ENCODE measurements at regions not wholly inside any gene's neighbourhood (a gene's known extent, or its start where the extent isn't known, plus 50 kb on each side); places are given as distances from the start of the nearest gene placed in this dataset.

DNA sequence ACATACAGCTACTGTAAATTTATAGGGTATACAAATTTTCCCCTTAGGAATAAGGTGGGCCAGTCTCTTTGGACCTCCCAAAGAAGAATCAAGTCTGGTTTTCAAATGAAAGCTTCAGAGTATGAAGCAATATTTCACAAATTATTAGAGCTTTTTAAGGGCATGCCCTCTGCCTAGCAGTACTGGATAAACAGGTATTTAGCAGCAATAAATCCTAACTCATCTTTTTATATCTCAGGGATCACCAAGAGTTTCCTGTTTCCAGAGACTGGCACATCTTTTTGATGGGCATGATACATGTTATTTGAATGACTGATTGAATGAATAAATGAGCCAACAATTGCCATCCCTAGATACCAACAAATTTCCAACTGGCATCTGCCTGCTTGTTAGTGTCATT, 190.4 kb downstream of the NRIP1 start:
- ATAC-seq (ENCODE audit: poor library complexity) = no peak
- H3K27ac Mint-ChIP-seq = no peak overlapping the region
- intact Hi-C loops (cut with DNase I, micrococcal nuclease) = no loop called here
- no peaks in the 10 kb centered on the region for H3K27me3 Mint-ChIP-seq
- CTCF ChIA-PET = no interaction called here
- Histone ChIP-seq H3K27me3 (ENCODE audit: control insufficient read depth in 1 of 2, insufficient read depth in 2 of 2, low read length in 2 of 2) (no peaks in the 10 kb centered on the region), H3K4me1 (ENCODE audit: insufficient read depth, low read length) (no peaks in the 10 kb centered on the region), H3K4me3 (ENCODE audit: low read length) (no peak overlapping the region), H3K27ac (ENCODE audit: low read depth in 1 of 2, low read length in 2 of 2) (no peak overlapping the region), H3K36me3 (ENCODE audit: insufficient read depth, low read length) (no peaks in the 10 kb centered on the region), H3K9me3 (ENCODE audit: control insufficient read depth in 1 of 2, insufficient read depth in 1 of 2, low read length in 2 of 2) (no peaks in the 10 kb centered on the region)
- TF ChIP-seq, protein P1, sequence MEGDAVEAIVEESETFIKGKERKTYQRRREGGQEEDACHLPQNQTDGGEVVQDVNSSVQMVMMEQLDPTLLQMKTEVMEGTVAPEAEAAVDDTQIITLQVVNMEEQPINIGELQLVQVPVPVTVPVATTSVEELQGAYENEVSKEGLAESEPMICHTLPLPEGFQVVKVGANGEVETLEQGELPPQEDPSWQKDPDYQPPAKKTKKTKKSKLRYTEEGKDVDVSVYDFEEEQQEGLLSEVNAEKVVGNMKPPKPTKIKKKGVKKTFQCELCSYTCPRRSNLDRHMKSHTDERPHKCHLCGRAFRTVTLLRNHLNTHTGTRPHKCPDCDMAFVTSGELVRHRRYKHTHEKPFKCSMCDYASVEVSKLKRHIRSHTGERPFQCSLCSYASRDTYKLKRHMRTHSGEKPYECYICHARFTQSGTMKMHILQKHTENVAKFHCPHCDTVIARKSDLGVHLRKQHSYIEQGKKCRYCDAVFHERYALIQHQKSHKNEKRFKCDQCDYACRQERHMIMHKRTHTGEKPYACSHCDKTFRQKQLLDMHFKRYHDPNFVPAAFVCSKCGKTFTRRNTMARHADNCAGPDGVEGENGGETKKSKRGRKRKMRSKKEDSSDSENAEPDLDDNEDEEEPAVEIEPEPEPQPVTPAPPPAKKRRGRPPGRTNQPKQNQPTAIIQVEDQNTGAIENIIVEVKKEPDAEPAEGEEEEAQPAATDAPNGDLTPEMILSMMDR (IDR thresholded peaks at IDR 0.05) = no peak
- H3K4me1 Mint-ChIP-seq (ENCODE audit: low read depth) = no peaks in the 10 kb centered on the region
- H3K4me3 Mint-ChIP-seq = no peak overlapping the region
- H3K36me3 Mint-ChIP-seq (ENCODE audit: low read depth) = no peaks in the 10 kb centered on the region
- no peak for DNase-seq
- POLR2A ChIA-PET = no interaction called here
- H3K9me3 Mint-ChIP-seq = no peaks in the 10 kb centered on the region

DNA sequence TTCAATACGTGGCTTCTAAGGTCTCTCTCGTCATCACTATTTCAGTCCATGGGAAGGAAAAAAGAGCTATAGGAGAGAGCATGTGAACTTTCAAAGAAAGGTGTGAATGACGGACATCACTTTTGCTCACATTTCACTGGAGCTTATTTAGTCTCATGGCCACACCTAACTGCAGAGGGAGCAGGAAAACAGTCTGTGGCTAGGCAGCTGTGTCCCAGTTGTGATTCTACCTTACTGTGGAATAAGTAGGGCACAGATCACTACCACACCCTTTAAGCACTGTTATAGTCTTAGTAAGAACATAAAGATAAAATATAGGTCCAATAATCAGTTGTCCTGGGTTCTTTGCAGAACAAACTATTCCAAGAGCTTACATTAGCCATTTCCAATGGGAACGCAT, 192.9 kb downstream of the NRIP1 start:
- Histone ChIP-seq H3K27ac (ENCODE audit: low read depth in 1 of 2, low read length in 2 of 2) (no peak overlapping the region), H3K4me1 (ENCODE audit: insufficient read depth, low read length) (no peaks in the 10 kb centered on the region), H3K4me3 (ENCODE audit: low read length) (no peak overlapping the region), H3K9me3 (ENCODE audit: control insufficient read depth in 1 of 2, insufficient read depth in 1 of 2, low read length in 2 of 2) (no peaks in the 10 kb centered on the region), H3K27me3 (ENCODE audit: control insufficient read depth in 1 of 2, insufficient read depth in 2 of 2, low read length in 2 of 2) (no peaks in the 10 kb centered on the region), H3K36me3 (ENCODE audit: insufficient read depth, low read length) (no peaks in the 10 kb centered on the region)
- Mint-ChIP-seq H3K9me3 (no peaks in the 10 kb centered on the region), H3K4me3 (no peak overlapping the region), H3K36me3 (ENCODE audit: low read depth) (no peaks in the 10 kb centered on the region), H3K4me1 (ENCODE audit: low read depth) (peaks cover 6% of the 10 kb centered on the region), H3K27me3 (no peaks in the 10 kb centered on the region), H3K27ac (no peak overlapping the region)
- TF ChIP-seq, protein P1 (IDR thresholded peaks at IDR 0.05) = no peak
- ATAC-seq (ENCODE audit: poor library complexity) = no peak
- ChIA-PET POLR2A (interaction anchor here (0.7 kb wide), 1 partner anchor 888 kb away, joined by 3 read pairs; no protein-coding TSS in a partner anchor), CTCF (no interaction called here)
- intact Hi-C loops (cut with DNase I, micrococcal nuclease) = no loop called here
- no peak for DNase-seq

DNA sequence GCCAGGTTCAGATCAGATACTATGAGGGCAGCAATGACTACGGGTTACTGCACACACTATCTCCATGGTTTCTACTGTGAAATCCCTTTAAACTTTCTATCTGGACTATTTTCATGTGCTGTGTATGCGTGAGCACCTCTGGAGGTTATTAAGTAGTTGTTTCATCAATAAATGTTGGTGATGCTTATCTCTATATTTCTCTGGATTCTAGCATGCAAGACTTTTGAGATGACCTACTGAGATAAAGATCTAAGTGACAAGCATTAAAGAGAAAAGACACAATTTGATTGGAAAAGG, 194.0 kb downstream of the NRIP1 start:
- TF ChIP-seq, protein P1 (IDR thresholded peaks at IDR 0.05) = no peak
- no peaks in the 10 kb centered on the region for H3K27me3 ChIP-seq (ENCODE audit: control insufficient read depth in 1 of 2, insufficient read depth in 2 of 2, low read length in 2 of 2)
- no peaks in the 10 kb centered on the region for H3K9me3 Mint-ChIP-seq
- POLR2A ChIA-PET = no interaction called here
- no peak for ATAC-seq (ENCODE audit: poor library complexity)
- intact Hi-C loops (cut with DNase I, micrococcal nuclease) = no loop called here
- H3K36me3 ChIP-seq (ENCODE audit: insufficient read depth, low read length) = no peaks in the 10 kb centered on the region
- no peaks in the 10 kb centered on the region for H3K4me1 ChIP-seq (ENCODE audit: insufficient read depth, low read length)
- H3K27me3 Mint-ChIP-seq = no peaks in the 10 kb centered on the region
- CTCF ChIA-PET = no interaction called here
- H3K4me1 Mint-ChIP-seq (ENCODE audit: low read depth) = peaks cover 6% of the 10 kb centered on the region
- H3K27ac ChIP-seq (ENCODE audit: low read depth in 1 of 2, low read length in 2 of 2) = no peak overlapping the region
- no peak for DNase-seq
- no peaks in the 10 kb centered on the region for H3K36me3 Mint-ChIP-seq (ENCODE audit: low read depth)
- no peak overlapping the region for H3K4me3 Mint-ChIP-seq
- no peak overlapping the region for H3K27ac Mint-ChIP-seq
- no peak overlapping the region for H3K4me3 ChIP-seq (ENCODE audit: low read length)
- no peaks in the 10 kb centered on the region for H3K9me3 ChIP-seq (ENCODE audit: control insufficient read depth in 1 of 2, insufficient read depth in 1 of 2, low read length in 2 of 2)
